Loucy (cell line): ENCODE measurements at regions not wholly inside any gene's neighbourhood (a gene's known extent, or its start where the extent isn't known, plus 50 kb on each side); places are given as distances from the start of the nearest gene placed in this dataset.

Experiments
- EZH2phosphoT487 ChIP-seq: fragments of 200-600 bp; IDR thresholded peaks from 2 replicates; pipeline ENCODE4 v1.6.1; 2018; ENCODE audit warnings: antibody characterized with exemption, mild to moderate bottlenecking, moderate library complexity, borderline replicate concordance
- TF ChIP-seq, protein P1 (sequence below): fragments of 200-600 bp; sonication (generic); conservative IDR thresholded peaks from 2 replicates; pipeline ENCODE4 v1.5.1; 2014; ENCODE audit warnings: mild to moderate bottlenecking, antibody characterized with exemption, low read length

DNA sequence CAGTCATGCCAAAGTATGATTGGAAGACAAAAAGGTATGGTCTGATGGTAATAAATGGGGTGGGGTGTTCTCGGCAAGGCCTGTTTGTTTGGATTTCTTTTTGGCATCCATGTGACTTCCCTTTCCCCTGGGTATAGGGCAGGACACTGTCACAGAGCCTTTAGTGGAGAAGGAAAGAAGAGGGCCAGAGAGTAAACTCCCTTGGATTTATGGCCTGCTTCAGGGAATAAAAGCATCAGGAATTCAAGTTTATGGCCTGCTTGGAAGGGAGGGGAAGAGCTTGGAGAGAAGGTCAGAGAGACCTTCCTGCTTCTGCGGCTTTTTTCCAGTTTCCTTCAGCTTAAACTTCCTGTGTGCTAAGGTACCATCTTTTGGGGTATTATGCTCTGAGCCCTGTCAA lies 179.4 kb upstream of the ADAMTS9 start:
- TF ChIP-seq, protein P1, sequence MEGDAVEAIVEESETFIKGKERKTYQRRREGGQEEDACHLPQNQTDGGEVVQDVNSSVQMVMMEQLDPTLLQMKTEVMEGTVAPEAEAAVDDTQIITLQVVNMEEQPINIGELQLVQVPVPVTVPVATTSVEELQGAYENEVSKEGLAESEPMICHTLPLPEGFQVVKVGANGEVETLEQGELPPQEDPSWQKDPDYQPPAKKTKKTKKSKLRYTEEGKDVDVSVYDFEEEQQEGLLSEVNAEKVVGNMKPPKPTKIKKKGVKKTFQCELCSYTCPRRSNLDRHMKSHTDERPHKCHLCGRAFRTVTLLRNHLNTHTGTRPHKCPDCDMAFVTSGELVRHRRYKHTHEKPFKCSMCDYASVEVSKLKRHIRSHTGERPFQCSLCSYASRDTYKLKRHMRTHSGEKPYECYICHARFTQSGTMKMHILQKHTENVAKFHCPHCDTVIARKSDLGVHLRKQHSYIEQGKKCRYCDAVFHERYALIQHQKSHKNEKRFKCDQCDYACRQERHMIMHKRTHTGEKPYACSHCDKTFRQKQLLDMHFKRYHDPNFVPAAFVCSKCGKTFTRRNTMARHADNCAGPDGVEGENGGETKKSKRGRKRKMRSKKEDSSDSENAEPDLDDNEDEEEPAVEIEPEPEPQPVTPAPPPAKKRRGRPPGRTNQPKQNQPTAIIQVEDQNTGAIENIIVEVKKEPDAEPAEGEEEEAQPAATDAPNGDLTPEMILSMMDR, result no peak
- TF ChIP-seq EZH2phosphoT487, result no peak
